HCT116 (cell line): ENCODE measurements at regions not wholly inside any gene's neighbourhood (a gene's known extent, or its start where the extent isn't known, plus 50 kb on each side); places are given as distances from the start of the nearest gene placed in this dataset.

Experiments
- ATAC-seq: fragments of 200-7000 bp; cut with Tn5 transposase; 2 replicates; pipeline ENCODE4 v1.9.1; 2020; ENCODE audit warnings: mild to moderate bottlenecking, moderate library complexity
- BruUV-seq: library from RNA; stranded (reverse); fragments of 400-500 nt; replicated peaks from 2 replicates; lab custom pipeline; 2021; lab: Mats Ljungman, UMichigan
- CTCF ChIA-PET: fragments of 300-600 bp; sonication (Branson Sonifier 250); formaldehyde crosslinking; loops from one replicate; lab custom pipeline; 2021; ENCODE audit warnings: antibody characterized with exemption; lab: Charles Lee
- POLR2A ChIA-PET: fragments of 300-600, 350-600 bp; sonication (Branson Sonifier 250); formaldehyde crosslinking; loops from one replicate; lab custom pipeline; 2021; ENCODE audit warnings: antibody characterized with exemption; lab: Charles Lee
- RAD21 ChIA-PET, 2 experiments: fragments of 300-600 bp; sonication (Branson Sonifier 250); formaldehyde crosslinking; loops; one replicate each; lab custom pipeline; 2023; ENCODE audit warnings: low total read pairs in 2 of 2; ENCODE audit not compliant: uncharacterized antibody in 2 of 2, unreplicated experiment in 2 of 2, low non-redundant PET in 1 of 2; lab: Charles Lee
- DNase-seq: peaks from one replicate; pipeline ENCODE4 v3.0.0-alpha.2; 2010; ENCODE audit warnings: low read depth, low spot score
- H2AFZ ChIP-seq: fragments of 200-600 bp; shearing (Covaris generic), sonication (generic); 2 replicates; pipeline ENCODE4 v1.6.1; 2017; ENCODE audit warnings: low read depth, mixed run types, mixed read lengths, antibody characterized with exemption, low read length; ENCODE audit not compliant: poor library complexity, severe bottlenecking
- H3K27ac ChIP-seq: 2 replicates; pipeline ENCODE4 v1.5.1; 2012; ENCODE audit warnings: low read depth, low read length
- H3K27me3 ChIP-seq: fragments of 200-600 bp; sonication (generic); 2 replicates; pipeline ENCODE4 v1.6.1; 2016; ENCODE audit warnings: mixed run types, low read length, mixed read lengths; ENCODE audit not compliant: insufficient read depth
- H3K36me3 ChIP-seq, 2 experiments: fragments of 200-500 bp in 1 of 2; fragments of 200-600 bp in 1 of 2; sonication (Bioruptor generic) in 1 of 2; sonication (generic) in 1 of 2; 2 replicates each; pipeline versions ENCODE4 v1.5.1 to v1.6.1; 2014 to 2016; ENCODE audit warnings: low read length in 2 of 2, inconsistent platforms in 1 of 2, mixed read lengths in 1 of 2, mixed run types in 1 of 2; ENCODE audit not compliant: insufficient read depth in 2 of 2, control insufficient read depth in 1 of 2
- H3K4me1 ChIP-seq, 2 experiments: fragments of 200-600 bp in 1 of 2; sonication (generic) in 1 of 2; 2 replicates each; pipeline versions ENCODE4 v1.5.1 to v1.6.1; 2012 to 2017; ENCODE audit warnings: low read length in 2 of 2, inconsistent platforms in 1 of 2, mild to moderate bottlenecking in 1 of 2, mixed read lengths in 1 of 2, mixed run types in 1 of 2, moderate library complexity in 1 of 2; ENCODE audit not compliant: insufficient read depth in 2 of 2, control insufficient read depth in 1 of 2
- H3K4me2 ChIP-seq: fragments of 200-600 bp; sonication (generic); 2 replicates; pipeline ENCODE4 v1.6.1; 2017; ENCODE audit warnings: mixed run types, low read length, mixed read lengths
- H3K4me3 ChIP-seq, 2 experiments: fragments of 200-600 bp in 1 of 2; sonication (generic) in 1 of 2; replicated peaks in 1 of 2; 2 replicates each; pipeline ENCODE4 v1.5.1; 2011 to 2016; ENCODE audit warnings: low read length in 2 of 2, control low read depth in 1 of 2, low read depth in 1 of 2, mild to moderate bottlenecking in 1 of 2, mixed read lengths in 1 of 2, mixed run types in 1 of 2
- H3K79me2 ChIP-seq: fragments of 200-600 bp; sonication (generic); 2 replicates; pipeline ENCODE4 v1.6.1; 2017; ENCODE audit warnings: mild to moderate bottlenecking, mixed run types, low read length, moderate library complexity, mixed read lengths; ENCODE audit not compliant: insufficient read depth
- H3K9ac ChIP-seq: fragments of 200-600 bp; sonication (generic); 2 replicates; pipeline ENCODE4 v1.6.1; 2016; ENCODE audit warnings: low read length, mixed read lengths
- H3K9me2 ChIP-seq: fragments of 200-600 bp; sonication (generic), shearing (Covaris generic); 2 replicates; pipeline ENCODE4 v1.6.1; 2017; ENCODE audit warnings: mixed run types, mild to moderate bottlenecking, moderate library complexity; ENCODE audit not compliant: insufficient read depth
- H3K9me3 ChIP-seq, 2 experiments: fragments of 200-500 bp in 1 of 2; fragments of 200-600 bp in 1 of 2; sonication (Bioruptor generic) in 1 of 2; sonication (generic) in 1 of 2; 2 replicates each; pipeline ENCODE4 v1.6.1; 2014 to 2017; ENCODE audit warnings: low read length in 2 of 2, mixed read lengths in 2 of 2, inconsistent platforms in 1 of 2, low read depth in 1 of 2, mild to moderate bottlenecking in 1 of 2, mixed run types in 1 of 2, moderate library complexity in 1 of 2; ENCODE audit not compliant: control insufficient read depth in 1 of 2, insufficient read depth in 1 of 2
- H4K20me1 ChIP-seq: fragments of 200-600 bp; sonication (generic), shearing (Covaris generic); 2 replicates; pipeline ENCODE4 v1.6.1; 2017; ENCODE audit warnings: mixed run types, mild to moderate bottlenecking, moderate library complexity; ENCODE audit not compliant: insufficient read depth
- CBX3 ChIP-seq: IDR thresholded peaks from 2 replicates; pipeline ENCODE4 v1.6.1; 2012; ENCODE audit warnings: low read depth
- CEBPB ChIP-seq: IDR thresholded peaks from 2 replicates; pipeline ENCODE4 v1.6.1; 2012; ENCODE audit warnings: low read depth
- CTCF ChIP-seq, 3 experiments: fragments of 200-600 bp in 1 of 3; sonication (generic) in 1 of 3; IDR thresholded peaks in 2 of 3; conservative IDR thresholded peaks in 1 of 3; 2 replicates each; pipeline ENCODE4 v1.5.1; 2012 to 2017; ENCODE audit warnings: low read depth in 2 of 3, low read length in 2 of 3, antibody characterized with exemption in 1 of 3, borderline replicate concordance in 1 of 3, control low read depth in 1 of 3, mild to moderate bottlenecking in 1 of 3, mixed read lengths in 1 of 3, mixed run types in 1 of 3, moderate library complexity in 1 of 3; ENCODE audit not compliant: insufficient read depth in 1 of 3
- EGR1 ChIP-seq: IDR thresholded peaks from 2 replicates; pipeline ENCODE4 v1.6.1; 2012; ENCODE audit warnings: low read depth
- ELF1 ChIP-seq: IDR thresholded peaks from 2 replicates; pipeline ENCODE4 v1.6.1; 2012; ENCODE audit warnings: low read depth, borderline replicate concordance
- EZH2 ChIP-seq: fragments of 200-600 bp; sonication (generic); IDR thresholded peaks from 2 replicates; pipeline ENCODE4 v1.6.1; 2017; ENCODE audit warnings: antibody characterized with exemption, mixed run types
- FOSL1 ChIP-seq: IDR thresholded peaks from 2 replicates; pipeline ENCODE4 v1.6.1; 2012; ENCODE audit warnings: low read depth
- MAX ChIP-seq: IDR thresholded peaks from 2 replicates; pipeline ENCODE4 v1.6.1; 2012
- POLR2A ChIP-seq: IDR thresholded peaks from 2 replicates; pipeline ENCODE4 v1.7.0; 2011; ENCODE audit warnings: borderline replicate concordance; ENCODE audit not compliant: insufficient read depth, insufficient read length; ENCODE audit errors: extremely low read depth
- POLR2AphosphoS5 ChIP-seq: IDR thresholded peaks from 2 replicates; pipeline ENCODE4 v1.6.1; 2011; ENCODE audit warnings: mild to moderate bottlenecking, low read depth, low read length, moderate library complexity
- RAD21 ChIP-seq: IDR thresholded peaks from 2 replicates; pipeline ENCODE4 v1.6.1; 2012; ENCODE audit warnings: low read depth, mild to moderate bottlenecking
- SIN3A ChIP-seq: IDR thresholded peaks from 2 replicates; pipeline ENCODE4 v1.6.1; 2012; ENCODE audit warnings: low read depth
- SRF ChIP-seq: IDR thresholded peaks from 2 replicates; pipeline ENCODE4 v1.6.1; 2012; ENCODE audit warnings: low read depth
- TCF7L2 ChIP-seq: IDR thresholded peaks from 2 replicates; pipeline ENCODE4 v1.7.0; 2011; ENCODE audit warnings: borderline replicate concordance, inconsistent platforms; ENCODE audit not compliant: insufficient read depth, insufficient read length; ENCODE audit errors: extremely low read depth
- YY1 ChIP-seq: IDR thresholded peaks from 2 replicates; pipeline ENCODE4 v1.6.1; 2011; ENCODE audit warnings: low read length, low read depth, moderate library complexity, mild to moderate bottlenecking; ENCODE audit not compliant: insufficient replicate concordance; ENCODE audit errors: extremely low read depth
- ZBTB33 ChIP-seq: IDR thresholded peaks from 2 replicates; pipeline ENCODE4 v1.6.1; 2011; ENCODE audit warnings: mild to moderate bottlenecking, low read length, moderate library complexity; ENCODE audit not compliant: insufficient replicate concordance; ENCODE audit errors: extremely low read depth
- ZFX ChIP-seq: fragments of 450-650 bp; IDR thresholded peaks from 2 replicates; pipeline ENCODE4 v1.6.1; 2017
- ZNF274 ChIP-seq: fragments of 200-500 bp; sonication (Bioruptor generic); IDR thresholded peaks from 2 replicates; pipeline ENCODE4 v1.6.1; 2014; ENCODE audit warnings: mild to moderate bottlenecking, low read depth, low read length, inconsistent platforms
- intact Hi-C: fragments of 100-400 bp; cut with micrococcal nuclease; formaldehyde crosslinking; loops from 2 replicates; pipeline ENCODE4 v1.10.0; 2022

GRCh38 chr4:14079601-14080000, 452.1 kb upstream of the BOD1L1 start:
- Histone ChIP-seq H2AFZ (no peak overlapping the region), H3K9me2 (no peaks in the 10 kb centered on the region), H3K4me3 (no peak overlapping the region), H3K4me2 (no peak overlapping the region)
- ChIA-PET POLR2A (no interaction called here), CTCF (no interaction called here)
- no peak for DNase-seq
- BruUV-seq, result no TSS peak
- no peak for ATAC-seq
- TF ChIP-seq POLR2A (no peak), YY1 (no peak), CTCF (IDR thresholded peaks at IDR 0.05 in 2 of 3, conservative IDR thresholded peaks at IDR 0.05 in 1 of 3; ENCODE audit: borderline replicate concordance in 1 of 3, insufficient read depth in 1 of 3, low read depth in 2 of 3, low read length in 2 of 3) (no peak), ZNF274 (no peak), POLR2AphosphoS5 (no peak), TCF7L2 (no peak), EZH2 (no peak)
- TF ChIP-seq, all 23 proteins: peak for 0
- H3K79me2 ChIP-seq, result no peaks in the 10 kb centered on the region
- no peak overlapping the region for H3K27ac ChIP-seq
- H3K27me3 ChIP-seq, result no peaks in the 10 kb centered on the region
- H4K20me1 ChIP-seq, result no peaks in the 10 kb centered on the region
- no peaks in the 10 kb centered on the region for H3K4me1 ChIP-seq
- intact Hi-C loops, result no loop called here
- peaks cover 0 to 24% of the 10 kb centered on the region in 2 experiments; a peak in 2 of 4 replicates for H3K9me3 ChIP-seq
- no peak overlapping the region for H3K9ac ChIP-seq
- RAD21 ChIA-PET, result no interaction called here
- no peaks in the 10 kb centered on the region for H3K36me3 ChIP-seq

GRCh38 chr4:14083150-14083549, 455.6 kb upstream of the BOD1L1 start:
- intact Hi-C loops, result no loop called here
- TF ChIP-seq RAD21 (no peak), EZH2 (no peak), POLR2AphosphoS5 (no peak), ZBTB33 (no peak), POLR2A (no peak), EGR1 (no peak), SRF (no peak), MAX (no peak), CEBPB (no peak), SIN3A (no peak), ZFX (no peak), CBX3 (no peak), FOSL1 (no peak), ELF1 (no peak), TCF7L2 (no peak)

More at GRCh38 chr4:14083150-14083549, 455.6 kb upstream of the BOD1L1 start:
- H3K27me3 ChIP-seq, result no peaks in the 10 kb centered on the region
- H3K27ac ChIP-seq, result no peak overlapping the region
- ChIA-PET POLR2A (no interaction called here), RAD21 (no interaction called here), CTCF (no interaction called here)
- H3K9ac ChIP-seq, result no peak overlapping the region
- no peaks in the 10 kb centered on the region for H4K20me1 ChIP-seq
- H3K4me1 ChIP-seq, result no peaks in the 10 kb centered on the region
- no peaks in the 10 kb centered on the region for H3K36me3 ChIP-seq
- DNase-seq (no peak), ATAC-seq (no peak)
- H3K9me3 ChIP-seq, result peaks cover 0 to 34% of the 10 kb centered on the region in 2 experiments; a peak in 2 of 4 replicates
- no peaks in the 10 kb centered on the region for H3K79me2 ChIP-seq
- no peak overlapping the region for H3K4me3 ChIP-seq
- no peak overlapping the region for H2AFZ ChIP-seq
- H3K9me2 ChIP-seq, result no peaks in the 10 kb centered on the region
- H3K4me2 ChIP-seq, result no peak overlapping the region
- no TSS peak for BruUV-seq
